ENCODE measurements at regions not wholly inside any gene's neighbourhood (a gene's known extent, or its start where the extent isn't known, plus 50 kb on each side); places are given as distances from the start of the nearest gene placed in this dataset.

DNA sequence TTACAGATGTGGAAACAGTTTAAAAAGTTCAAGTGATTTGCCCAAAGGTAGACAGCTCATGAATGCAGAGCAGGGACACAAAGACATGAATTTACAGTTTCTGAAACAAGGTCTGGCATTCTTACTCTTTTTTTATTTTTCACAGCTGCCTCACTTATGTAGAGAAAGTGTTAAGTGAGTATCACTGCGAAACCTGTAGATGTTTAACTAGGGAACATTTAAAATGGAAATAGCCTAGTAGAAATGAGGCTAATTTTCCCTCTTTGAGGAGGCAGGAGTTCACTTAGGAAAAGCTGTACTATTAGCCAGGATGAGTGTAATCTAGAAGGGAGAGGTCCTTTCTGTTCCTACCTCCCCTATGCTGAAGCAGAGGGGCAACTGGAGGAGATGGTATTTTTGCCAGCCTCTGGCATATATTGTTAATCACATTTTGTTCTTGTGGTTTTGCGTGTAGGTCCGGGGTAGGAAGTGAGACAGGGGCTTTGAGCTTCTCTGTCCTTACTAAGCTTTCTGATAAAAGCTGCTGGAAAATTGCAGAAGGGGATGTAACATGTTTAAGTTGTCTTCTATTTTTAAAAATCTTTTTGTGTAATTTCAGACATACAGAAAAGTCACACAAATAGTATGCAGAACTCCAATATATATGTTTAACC is 492.8 kb upstream of the NR3C2 start:
- DNase-seq, result no peak
- Histone ChIP-seq H3K4me3 (no peak overlapping the region), H3K4me1 (no peaks in the 10 kb centered on the region), H3K9me3 (peaks cover 0 to 18% of the 10 kb centered on the region in 2 donors), H3K36me3 (no peaks in the 10 kb centered on the region), H3K27ac (no peak overlapping the region), H3K27me3 (no peaks in the 10 kb centered on the region)
- intact Hi-C loops (cut with DNase I), result no loop called here
- TF ChIP-seq, protein P1, sequence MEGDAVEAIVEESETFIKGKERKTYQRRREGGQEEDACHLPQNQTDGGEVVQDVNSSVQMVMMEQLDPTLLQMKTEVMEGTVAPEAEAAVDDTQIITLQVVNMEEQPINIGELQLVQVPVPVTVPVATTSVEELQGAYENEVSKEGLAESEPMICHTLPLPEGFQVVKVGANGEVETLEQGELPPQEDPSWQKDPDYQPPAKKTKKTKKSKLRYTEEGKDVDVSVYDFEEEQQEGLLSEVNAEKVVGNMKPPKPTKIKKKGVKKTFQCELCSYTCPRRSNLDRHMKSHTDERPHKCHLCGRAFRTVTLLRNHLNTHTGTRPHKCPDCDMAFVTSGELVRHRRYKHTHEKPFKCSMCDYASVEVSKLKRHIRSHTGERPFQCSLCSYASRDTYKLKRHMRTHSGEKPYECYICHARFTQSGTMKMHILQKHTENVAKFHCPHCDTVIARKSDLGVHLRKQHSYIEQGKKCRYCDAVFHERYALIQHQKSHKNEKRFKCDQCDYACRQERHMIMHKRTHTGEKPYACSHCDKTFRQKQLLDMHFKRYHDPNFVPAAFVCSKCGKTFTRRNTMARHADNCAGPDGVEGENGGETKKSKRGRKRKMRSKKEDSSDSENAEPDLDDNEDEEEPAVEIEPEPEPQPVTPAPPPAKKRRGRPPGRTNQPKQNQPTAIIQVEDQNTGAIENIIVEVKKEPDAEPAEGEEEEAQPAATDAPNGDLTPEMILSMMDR (IDR thresholded peaks at IDR 0.05), result no peak
- ATAC-seq, result no peak

DNA sequence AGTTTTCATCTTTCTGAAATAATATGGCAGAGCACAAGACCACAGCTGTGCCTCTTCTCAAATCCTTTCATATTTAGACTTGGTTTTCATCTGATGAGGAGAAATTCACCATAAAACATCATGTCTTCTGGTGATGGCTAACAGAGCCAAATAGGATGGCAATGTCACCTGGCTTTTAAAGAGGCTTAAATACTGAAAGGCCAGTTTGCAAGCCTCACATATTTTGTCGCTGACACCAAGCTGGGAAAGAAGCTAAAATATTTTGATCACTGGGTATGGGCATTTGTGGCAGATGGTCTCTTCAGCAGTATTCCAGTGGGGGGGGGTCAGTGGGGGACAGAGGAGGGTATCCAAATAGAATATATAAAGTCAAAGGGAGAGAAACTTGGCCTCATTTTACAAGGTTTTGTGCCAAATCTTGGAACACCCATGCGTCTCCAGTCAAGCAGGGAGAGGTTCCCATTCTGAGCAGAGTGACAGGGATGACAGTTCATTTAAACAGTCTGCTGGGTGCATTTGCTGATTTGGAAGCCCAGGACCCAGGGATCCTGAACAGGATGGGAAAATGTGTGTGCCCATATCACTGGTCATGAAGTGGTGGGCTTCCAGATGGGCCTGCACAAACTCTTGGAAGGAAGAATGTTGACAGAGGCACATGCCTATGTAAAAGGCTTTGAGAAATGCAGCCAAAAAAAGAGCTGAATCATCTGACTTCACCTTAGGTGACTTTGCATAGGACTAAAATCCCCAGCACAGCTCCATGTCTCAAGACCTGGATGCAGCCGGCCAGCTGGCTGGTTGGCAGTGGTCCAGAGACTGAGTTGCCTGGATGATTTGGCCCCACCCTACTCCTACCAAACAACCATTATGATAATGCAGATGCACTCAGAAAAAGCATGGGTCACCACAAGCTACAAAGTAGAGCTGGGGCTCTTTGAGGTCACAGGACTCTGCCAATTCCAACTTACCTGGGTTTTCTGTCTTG is 484.4 kb upstream of the NR3C2 start:
- no peak overlapping the region for H3K4me3 ChIP-seq
- ATAC-seq (no peak), DNase-seq (peak in 3 of 4 donors; percentile 0 to 30 (median 19))
- no peaks in the 10 kb centered on the region for H3K4me1 ChIP-seq
- no peaks in the 10 kb centered on the region for H3K27me3 ChIP-seq
- no peak overlapping the region for H3K27ac ChIP-seq
- peaks cover 0 to 33% of the 10 kb centered on the region in 2 donors for H3K9me3 ChIP-seq
- intact Hi-C loops (cut with DNase I), result no loop called here
- H3K36me3 ChIP-seq, result no peaks in the 10 kb centered on the region
- TF ChIP-seq, protein P1 (IDR thresholded peaks at IDR 0.05), result no peak

DNA sequence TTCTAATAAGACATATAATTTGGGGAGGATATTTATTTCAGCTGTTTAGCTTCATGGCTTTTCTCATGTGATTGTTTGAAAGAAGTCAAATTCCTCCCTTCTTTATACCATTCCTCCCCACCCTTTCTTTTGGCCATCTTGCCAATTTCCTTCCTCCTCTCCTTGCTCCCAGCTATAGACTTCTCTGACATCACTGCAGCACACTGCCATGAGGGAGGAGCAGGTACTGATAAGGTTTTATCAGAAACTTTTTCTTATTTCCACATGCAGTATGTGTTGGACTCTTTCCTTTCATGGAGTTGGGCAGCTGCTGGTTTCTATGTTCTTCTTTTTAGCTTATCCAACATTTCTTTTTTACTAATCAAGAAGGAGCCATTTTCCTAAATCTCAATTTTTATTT is 481.7 kb upstream of the NR3C2 start:
- peaks cover 0 to 9% of the 10 kb centered on the region in 2 donors for H3K9me3 ChIP-seq
- no peak overlapping the region for H3K27ac ChIP-seq
- H3K27me3 ChIP-seq, result no peaks in the 10 kb centered on the region
- no peaks in the 10 kb centered on the region for H3K4me1 ChIP-seq
- TF ChIP-seq, protein P1 (IDR thresholded peaks at IDR 0.05), result no peak
- H3K36me3 ChIP-seq, result no peaks in the 10 kb centered on the region
- no peak for DNase-seq
- H3K4me3 ChIP-seq, result no peak overlapping the region
- intact Hi-C loops (cut with DNase I), result no loop called here
- ATAC-seq, result no peak

DNA sequence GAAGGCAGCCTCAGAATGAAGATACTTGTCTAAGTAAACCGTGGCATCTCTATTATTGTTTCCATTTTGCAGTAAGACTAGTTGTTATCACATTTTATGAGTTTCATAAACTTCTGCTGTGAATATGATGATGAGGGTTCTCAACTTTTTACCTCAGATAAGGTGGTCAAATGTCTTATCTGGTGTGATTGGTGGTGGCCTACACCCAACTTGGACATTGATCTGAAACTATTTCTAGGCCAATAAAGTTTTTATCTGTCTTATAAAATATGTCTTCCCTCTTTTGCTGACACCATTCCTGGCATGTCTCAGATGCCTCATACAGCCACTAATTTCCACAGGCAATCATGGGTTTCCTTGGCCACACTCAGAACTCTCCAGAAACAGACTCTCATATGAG is 480.3 kb upstream of the NR3C2 start:
- no peak for ATAC-seq
- H3K27me3 ChIP-seq, result no peaks in the 10 kb centered on the region
- H3K9me3 ChIP-seq, result peaks cover 0 to 5% of the 10 kb centered on the region in 2 donors
- no peak overlapping the region for H3K4me3 ChIP-seq
- no peaks in the 10 kb centered on the region for H3K4me1 ChIP-seq
- intact Hi-C loops (cut with DNase I), result no loop called here
- TF ChIP-seq, protein P1 (IDR thresholded peaks at IDR 0.05), result no peak
- H3K27ac ChIP-seq, result no peak overlapping the region
- H3K36me3 ChIP-seq, result no peaks in the 10 kb centered on the region
- DNase-seq, result no peak

DNA sequence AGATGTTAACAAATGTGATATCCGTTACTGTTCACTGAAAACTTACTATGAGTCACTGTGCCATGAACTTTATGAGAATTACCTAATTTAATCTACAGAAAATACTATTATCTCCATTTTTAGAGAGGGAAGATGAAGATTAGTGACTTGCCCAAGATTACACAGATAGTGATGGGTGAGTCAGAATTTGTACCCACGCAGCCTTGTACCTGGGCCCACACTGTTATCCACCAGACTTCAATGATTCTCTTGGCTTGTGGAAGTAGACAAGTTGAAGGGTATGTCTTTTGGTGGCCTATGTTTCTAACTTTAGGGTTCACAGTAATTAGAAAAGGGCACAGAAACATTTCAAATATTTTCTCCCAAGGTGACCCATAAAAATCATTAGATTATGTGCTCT is 472.5 kb upstream of the NR3C2 start:
- DNase-seq (no peak), ATAC-seq (no peak)
- no peaks in the 10 kb centered on the region for H3K9me3 ChIP-seq
- no peaks in the 10 kb centered on the region for H3K36me3 ChIP-seq
- no peaks in the 10 kb centered on the region for H3K27me3 ChIP-seq
- TF ChIP-seq, protein P1 (IDR thresholded peaks at IDR 0.05), result no peak
- H3K4me3 ChIP-seq, result no peak overlapping the region
- H3K27ac ChIP-seq, result no peak overlapping the region
- no peaks in the 10 kb centered on the region for H3K4me1 ChIP-seq
- intact Hi-C loops (cut with DNase I), result no loop called here
